H1 (cell line): ENCODE measurements at regions not wholly inside any gene's neighbourhood (a gene's known extent, or its start where the extent isn't known, plus 50 kb on each side); places are given as distances from the start of the nearest gene placed in this dataset.
A peak's percentile ranks its signal among the peaks of the same experiment; 100 is the strongest.

Source experiments
- CTCF ChIA-PET: fragments of 300-600 bp; sonication (Branson Sonifier 250); formaldehyde crosslinking; loops from one replicate; lab custom pipeline; 2021; ENCODE audit not compliant: partially characterized antibody; lab: Charles Lee
- POLR2A ChIA-PET: fragments of 300-600 bp; sonication (Branson Sonifier 250); formaldehyde crosslinking; loops from one replicate; lab custom pipeline; 2021; ENCODE audit warnings: inconsistent platforms; ENCODE audit not compliant: partially characterized antibody; lab: Charles Lee
- DNase-seq, 2 experiments: peaks; one replicate each; pipeline versions ENCODE4 v3.0.0 to v3.0.0-alpha.2; 2010 to 2022; ENCODE audit warnings: low spot score in 2 of 2, low read depth in 1 of 2, mixed read lengths in 1 of 2
- FAIRE-seq: peaks from 2 replicates; lab custom pipeline; 2011; peaks lifted over from hg19 to GRCh38; lab: Jason Lieb, UNC
- H2AFZ ChIP-seq: 2 replicates; pipeline ENCODE4 v1.8.1; 2012; ENCODE audit warnings: low read length, inconsistent platforms
- H2AK5ac ChIP-seq: 2 replicates; pipeline ENCODE4 v1.6.1; 2013; ENCODE audit warnings: low read depth, low read length
- H2BK120ac ChIP-seq: replicated peaks from 2 replicates; pipeline ENCODE3; 2013; ENCODE audit warnings: low read depth, low read length, inconsistent platforms
- H2BK12ac ChIP-seq: 2 replicates; pipeline ENCODE4 v1.6.1; 2013; ENCODE audit warnings: low read depth, low read length
- H2BK15ac ChIP-seq: 2 replicates; pipeline ENCODE4 v1.6.1; 2013; ENCODE audit warnings: low read length
- H2BK20ac ChIP-seq: 2 replicates; pipeline ENCODE4 v1.6.1; 2013; ENCODE audit warnings: low read length
- H2BK5ac ChIP-seq: 2 replicates; pipeline ENCODE4 v1.6.1; 2013; ENCODE audit warnings: low read depth, low read length
- H3K14ac ChIP-seq: 2 replicates; pipeline ENCODE4 v1.6.1; 2013; ENCODE audit warnings: inconsistent platforms; ENCODE audit not compliant: insufficient read length
- H3K18ac ChIP-seq: 2 replicates; pipeline ENCODE4 v1.6.1; 2013; ENCODE audit warnings: low read length; ENCODE audit errors: extremely low read depth
- H3K23ac ChIP-seq: 2 replicates; pipeline ENCODE4 v1.6.1; 2013; ENCODE audit warnings: inconsistent platforms; ENCODE audit not compliant: insufficient read length
- H3K23me2 ChIP-seq: 2 replicates; pipeline ENCODE4 v1.6.1; 2013; ENCODE audit warnings: low read depth, low read length
- H3K27ac ChIP-seq: 2 replicates; pipeline ENCODE4 v1.6.1; 2011; ENCODE audit warnings: low read depth, low read length, inconsistent platforms
- H3K27me3 ChIP-seq, 4 experiments: replicated peaks in 1 of 4; 1 replicate in 1 of 4; 2 replicates in 3 of 4; pipeline versions ENCODE4 v1.6.1 to v1.8.1; 2011 to 2013; ENCODE audit warnings: low read length in 3 of 4, mild to moderate bottlenecking in 3 of 4, inconsistent platforms in 2 of 4, mixed read lengths in 2 of 4, moderate library complexity in 1 of 4; ENCODE audit not compliant: control insufficient read depth in 3 of 4, insufficient read depth in 3 of 4; ENCODE audit errors: extremely low read depth in 1 of 4
- H3K36me3 ChIP-seq, 4 experiments: 2 replicates each; pipeline versions ENCODE4 v1.6.1 to v1.8.1; 2011 to 2013; ENCODE audit warnings: mild to moderate bottlenecking in 4 of 4, low read length in 3 of 4, moderate library complexity in 2 of 4, control low read depth in 1 of 4, inconsistent platforms in 1 of 4; ENCODE audit not compliant: insufficient read depth in 4 of 4, control insufficient read depth in 2 of 4
- H3K4ac ChIP-seq: replicated peaks from 2 replicates; pipeline ENCODE3; 2013; ENCODE audit warnings: low read length, low read depth, mixed read lengths, inconsistent platforms; ENCODE audit not compliant: insufficient read length
- H3K4me1 ChIP-seq, 4 experiments: replicated peaks in 1 of 4; 1 replicate in 1 of 4; 2 replicates in 3 of 4; pipeline versions ENCODE4 v1.6.1 to v1.8.1; 2011 to 2013; ENCODE audit warnings: low read length in 3 of 4, inconsistent platforms in 2 of 4, mixed read lengths in 1 of 4; ENCODE audit not compliant: insufficient read depth in 4 of 4, control insufficient read depth in 3 of 4
- H3K4me2 ChIP-seq, 2 experiments: 2 replicates each; pipeline versions ENCODE4 v1.6.1 to v1.8.1; 2011 to 2013; ENCODE audit warnings: low read depth in 2 of 2, low read length in 2 of 2, control low read depth in 1 of 2, inconsistent platforms in 1 of 2, mild to moderate bottlenecking in 1 of 2; ENCODE audit not compliant: insufficient read depth in 1 of 2
- H3K4me3 ChIP-seq, 4 experiments: fragments of 200-600, 300-600 bp in 1 of 4; sonication (generic), shearing (Covaris generic), sonication (Bioruptor Twin) in 1 of 4; 2 replicates each; pipeline versions ENCODE4 v1.5.1 to v1.8.1; 2011 to 2016; ENCODE audit warnings: low read length in 4 of 4, low read depth in 3 of 4, control low read depth in 2 of 4, inconsistent platforms in 2 of 4, mild to moderate bottlenecking in 2 of 4, mixed read lengths in 1 of 4, moderate library complexity in 1 of 4; ENCODE audit not compliant: insufficient read depth in 2 of 4; ENCODE audit errors: extremely low read depth in 1 of 4
- H3K56ac ChIP-seq: replicated peaks from 2 replicates; pipeline ENCODE3; 2013; ENCODE audit warnings: low read depth, mild to moderate bottlenecking, mixed read lengths, low read length, inconsistent platforms; ENCODE audit not compliant: insufficient read length
- H3K79me1 ChIP-seq: 2 replicates; pipeline ENCODE4 v1.6.1; 2013; ENCODE audit warnings: low read depth, low read length, control low read depth
- H3K79me2 ChIP-seq, 2 experiments: 2 replicates each; pipeline versions ENCODE4 v1.6.1 to v1.8.1; 2012 to 2013; ENCODE audit warnings: low read length in 2 of 2, mild to moderate bottlenecking in 2 of 2, inconsistent platforms in 1 of 2; ENCODE audit not compliant: insufficient read depth in 2 of 2, control insufficient read depth in 1 of 2
- H3K9ac ChIP-seq, 4 experiments: replicated peaks in 1 of 4; 1 replicate in 1 of 4; 2 replicates in 3 of 4; pipeline versions ENCODE4 v1.6.1 to v1.8.1; 2011 to 2013; ENCODE audit warnings: low read depth in 3 of 4, low read length in 3 of 4, control low read depth in 2 of 4, mild to moderate bottlenecking in 2 of 4, moderate library complexity in 2 of 4, inconsistent platforms in 1 of 4; ENCODE audit errors: extremely low read depth in 1 of 4
- H3K9me3 ChIP-seq, 2 experiments: 2 replicates each; pipeline versions ENCODE4 v1.6.1 to v1.8.1; 2012 to 2013; ENCODE audit warnings: mild to moderate bottlenecking in 2 of 2, moderate library complexity in 2 of 2, control low read depth in 1 of 2, inconsistent platforms in 1 of 2, low read depth in 1 of 2, low read length in 1 of 2, mixed read lengths in 1 of 2; ENCODE audit not compliant: insufficient read depth in 2 of 2
- H4K20me1 ChIP-seq, 2 experiments: replicated peaks in 1 of 2; 2 replicates each; pipeline versions ENCODE3 to v1.8.1; 2011 to 2013; ENCODE audit warnings: inconsistent platforms in 2 of 2, low read length in 2 of 2, mild to moderate bottlenecking in 1 of 2; ENCODE audit not compliant: insufficient read depth in 2 of 2, control insufficient read depth in 1 of 2
- H4K5ac ChIP-seq: 2 replicates; pipeline ENCODE4 v1.6.1; 2013; ENCODE audit warnings: low read length, low read depth, mixed read lengths, inconsistent platforms; ENCODE audit not compliant: insufficient read length
- H4K8ac ChIP-seq: 2 replicates; pipeline ENCODE4 v1.8.0; 2013; ENCODE audit warnings: mild to moderate bottlenecking, moderate library complexity, low read length, inconsistent platforms; ENCODE audit not compliant: insufficient read depth; ENCODE audit errors: extremely low read depth
- H4K91ac ChIP-seq: replicated peaks from 2 replicates; pipeline ENCODE3; 2013; ENCODE audit warnings: low read length, mixed read lengths, inconsistent platforms; ENCODE audit not compliant: insufficient read length
- BACH1 ChIP-seq: IDR thresholded peaks from 2 replicates; pipeline ENCODE4 v1.6.1; 2012; ENCODE audit warnings: low read length, improper control_type of control experiment
- CHD1 ChIP-seq: IDR thresholded peaks from 2 replicates; pipeline ENCODE4 v1.6.1; 2012; ENCODE audit warnings: low read depth, low read length, improper control_type of control experiment
- CREB1 ChIP-seq: IDR thresholded peaks from 2 replicates; pipeline ENCODE4 v1.6.1; 2012; ENCODE audit warnings: inconsistent platforms
- GABPA ChIP-seq: IDR thresholded peaks from 2 replicates; pipeline ENCODE4 v1.6.1; 2011; ENCODE audit warnings: mild to moderate bottlenecking, low read length, moderate library complexity, borderline replicate concordance; ENCODE audit not compliant: insufficient read depth
- HDAC2 ChIP-seq, 2 experiments: fragments of 300-600 bp in 1 of 2; sonication (generic) in 1 of 2; IDR thresholded peaks; 2 replicates each; pipeline ENCODE4 v1.6.1; 2011 to 2012; ENCODE audit warnings: low read depth in 2 of 2, low read length in 2 of 2, mild to moderate bottlenecking in 2 of 2, moderate library complexity in 2 of 2, borderline replicate concordance in 1 of 2, inconsistent platforms in 1 of 2
- JUND ChIP-seq: IDR thresholded peaks from 2 replicates; pipeline ENCODE4 v1.6.1; 2011; ENCODE audit warnings: mild to moderate bottlenecking, improper control_type of control experiment, low read length
- KDM5A ChIP-seq: fragments of 200-600 bp; IDR thresholded peaks from 2 replicates; pipeline ENCODE4 v1.7.1; 2012; ENCODE audit warnings: mild to moderate bottlenecking, low read length, inconsistent platforms, mixed read lengths
- NRF1 ChIP-seq: IDR thresholded peaks from 2 replicates; pipeline ENCODE4 v1.6.1; 2011; ENCODE audit warnings: mild to moderate bottlenecking, low read depth, low read length, improper control_type of control experiment
- RBBP5 ChIP-seq: IDR thresholded peaks from 2 replicates; pipeline ENCODE4 v1.7.1; 2012; ENCODE audit warnings: low read depth, mild to moderate bottlenecking, inconsistent platforms, low read length, moderate library complexity, borderline replicate concordance
- RXRA ChIP-seq: IDR thresholded peaks from 2 replicates; pipeline ENCODE4 v1.6.1; 2011; ENCODE audit warnings: low read depth, mild to moderate bottlenecking, low read length, moderate library complexity; ENCODE audit not compliant: insufficient read depth
- SIRT6 ChIP-seq: IDR thresholded peaks from one replicate; pipeline ENCODE4 v1.7.1; 2012; ENCODE audit warnings: low read length, inconsistent platforms
- TEAD4 ChIP-seq: IDR thresholded peaks from 2 replicates; pipeline ENCODE4 v1.6.1; 2012; ENCODE audit warnings: low read depth, low read length, inconsistent platforms, mixed read lengths
- ZNF274 ChIP-seq: IDR thresholded peaks from 2 replicates; pipeline ENCODE4 v1.7.0; 2012; ENCODE audit warnings: low read length, borderline replicate concordance; ENCODE audit errors: extremely low read depth
- WGBS, 2 experiments: shearing (Covaris generic) in 1 of 2; methylation state at CpG; one replicate each; pipeline versions ENCODE4 v1.1.6 to v1.1.7; 2013 to 2015; ENCODE audit warnings: low lambda C conversion rate in 2 of 2, mixed read lengths in 2 of 2, inconsistent platforms in 1 of 2, low coverage in 1 of 2, missing lambda C conversion rate in 1 of 2; ENCODE audit not compliant: insufficient replicate concordance in 2 of 2, insufficient coverage in 1 of 2, insufficient read length in 1 of 2; ENCODE audit errors: extremely low coverage in 1 of 2, missing lambda C conversion rate in 1 of 2; 5-methylcytosine and 5-hydroxymethylcytosine counted together

- no peak overlapping the region for H2AK5ac ChIP-seq
- H2BK120ac ChIP-seq = no peak overlapping the region
- CTCF ChIA-PET = no interaction called here
- no peaks in the 10 kb centered on the region for H3K36me3 ChIP-seq
- peak overlapping the region; percentile 27 to 68 (median 46) for H3K4me3 ChIP-seq
- peaks cover 0 to 3% (median 2%) of the 10 kb centered on the region in 4 experiments; a peak in 4 of 7 replicates for H3K4me1 ChIP-seq
- H2BK12ac ChIP-seq = no peak overlapping the region
- H3K14ac ChIP-seq = no peak overlapping the region
- 4% methylated on average over 43 of the region's 63 CpGs; no CpG with 5 or more reads in 1 of the 2 experiments for WGBS, 2 experiments
- no peak overlapping the region for H4K5ac ChIP-seq
- POLR2A ChIA-PET = no interaction called here
- H3K23me2 ChIP-seq = peaks cover 6% of the 10 kb centered on the region; the same call in 1 of the 2 replicates
- no peaks in the 10 kb centered on the region for H3K79me1 ChIP-seq
- H3K9ac ChIP-seq = no peak overlapping the region
- DNase-seq (peak in 1 of 2 experiments; percentile 61), FAIRE-seq (no peak)
- no peak overlapping the region for H3K18ac ChIP-seq
- H3K23ac ChIP-seq = no peak overlapping the region
- no peaks in the 10 kb centered on the region for H3K9me3 ChIP-seq
- H3K56ac ChIP-seq = no peak overlapping the region
- no peak overlapping the region for H4K91ac ChIP-seq
- H3K4ac ChIP-seq = no peak overlapping the region
- H2AFZ ChIP-seq = no peak overlapping the region; the same call in 1 of the 2 replicates
- H4K20me1 ChIP-seq = no peaks in the 10 kb centered on the region
- H2BK15ac ChIP-seq = no peak overlapping the region
- H3K4me2 ChIP-seq = peak overlapping the region; percentile 85 to 89
- H2BK5ac ChIP-seq = no peak overlapping the region
- no peak overlapping the region for H3K27ac ChIP-seq
- no peak overlapping the region for H4K8ac ChIP-seq
- no peak overlapping the region for H2BK20ac ChIP-seq
- H3K27me3 ChIP-seq = peaks cover 7 to 31% (median 29%) of the 10 kb centered on the region in 4 experiments
- no peaks in the 10 kb centered on the region for H3K79me2 ChIP-seq
- TF ChIP-seq TEAD4 (no peak), CREB1 (no peak), GABPA (no peak), ZNF274 (no peak), RXRA (no peak), HDAC2 (IDR thresholded peaks at IDR 0.05; ENCODE audit: borderline replicate concordance in 1 of 2, low read depth in 2 of 2, low read length in 2 of 2) (no peak), BACH1 (no peak), JUND (peak; percentile 72), NRF1 (0 out of 2 replicates have a peak, but pooled peaks have one; percentile 11), SIRT6 (no peak), RBBP5 (no peak), KDM5A (no peak), CHD1 (no peak)
Measured at GRCh38 chr18:22559414-22560274, 141.9 kb upstream of the CTAGE1 start.
